ENCODE measurements at regions not wholly inside any gene's neighbourhood (a gene's known extent, or its start where the extent isn't known, plus 50 kb on each side); places are given as distances from the start of the nearest gene placed in this dataset.

- Histone ChIP-seq H3K4me3 (ENCODE audit: low read depth, low read length) (no peak overlapping the region), H3K9me3 (ENCODE audit: control insufficient read depth, insufficient read depth, low read depth, low read length) (no peaks in the 10 kb centered on the region), H3K27ac (ENCODE audit: extremely low read depth, low read depth, low read length) (no peak overlapping the region), H3K36me3 (ENCODE audit: control insufficient read depth in 2 of 2, insufficient read depth in 1 of 2, low read length in 2 of 2) (no peaks in the 10 kb centered on the region), H3K4me1 (ENCODE audit: control insufficient read depth, insufficient read depth, low read length) (no peaks in the 10 kb centered on the region)
- ChIA-PET POLR2A (no interaction called here), CTCF (no interaction called here)
- no peak for TF ChIP-seq CTCF (tag by site-specific recombination; IDR thresholded peaks at IDR 0.05)
- TF ChIP-seq ZNF138 (tag by site-specific recombination; IDR thresholded peaks at IDR 0.05; ENCODE audit: borderline replicate concordance): no peak
- TF ChIP-seq ZNF707 (tag by site-specific recombination; IDR thresholded peaks at IDR 0.05): no peak
- no peak for TF ChIP-seq ZEB2 (tag by site-specific recombination; IDR thresholded peaks at IDR 0.05)
- TF ChIP-seq ZNF658 (tag by site-specific recombination; IDR thresholded peaks at IDR 0.05): no peak
- TF ChIP-seq SCRT1 (tag by site-specific recombination; IDR thresholded peaks at IDR 0.05; ENCODE audit: borderline replicate concordance): no peak
- TF ChIP-seq ZNF704 (tag by site-specific recombination; IDR thresholded peaks at IDR 0.05): no peak
- TF ChIP-seq ZNF169 (tag by site-specific recombination; IDR thresholded peaks at IDR 0.05): no peak
- no peak for TF ChIP-seq ZNF16 (tag by site-specific recombination; IDR thresholded peaks at IDR 0.05; ENCODE audit: low read depth)
- no peak for TF ChIP-seq ZNF23 (tag by site-specific recombination; IDR thresholded peaks at IDR 0.05; ENCODE audit: borderline replicate concordance)
- no peak for TF ChIP-seq ZNF292 (tag by site-specific recombination; IDR thresholded peaks at IDR 0.05; ENCODE audit: borderline replicate concordance, low read depth)
- TF ChIP-seq ZNF776 (tag by site-specific recombination; IDR thresholded peaks at IDR 0.05; ENCODE audit: borderline replicate concordance): no peak
- TF ChIP-seq ZNF544 (tag by site-specific recombination; IDR thresholded peaks at IDR 0.05): no peak
Observed at GRCh38 chr13:34884366-34884765, 57.7 kb upstream of the NBEA start.

GRCh38 chr13:34886121-34886875 is 55.8 kb upstream of the NBEA start:
- no peak overlapping the region for H3K4me3 ChIP-seq (ENCODE audit: low read depth, low read length)
- ChIA-PET POLR2A (no interaction called here), CTCF (no interaction called here)
- H3K4me1 ChIP-seq (ENCODE audit: control insufficient read depth, insufficient read depth, low read length): no peaks in the 10 kb centered on the region
- H3K36me3 ChIP-seq (ENCODE audit: control insufficient read depth in 2 of 2, insufficient read depth in 1 of 2, low read length in 2 of 2): no peaks in the 10 kb centered on the region
- H3K27ac ChIP-seq (ENCODE audit: extremely low read depth, low read depth, low read length): no peak overlapping the region
- TF ChIP-seq ZBTB8A (tag by site-specific recombination; IDR thresholded peaks at IDR 0.05) (no peak), KLF1 (tag by site-specific recombination; IDR thresholded peaks at IDR 0.05) (no peak), ZNF148 (tag by site-specific recombination; IDR thresholded peaks at IDR 0.05; ENCODE audit: borderline replicate concordance) (no peak), ZNF350 (tag by site-specific recombination; IDR thresholded peaks at IDR 0.05) (no peak), ZBTB20 (tag by site-specific recombination; IDR thresholded peaks at IDR 0.05) (no peak), ZNF626 (tag by site-specific recombination; IDR thresholded peaks at IDR 0.05) (no peak), ZNF214 (tag by site-specific recombination; IDR thresholded peaks at IDR 0.05; ENCODE audit: borderline replicate concordance) (no peak)
- H3K9me3 ChIP-seq (ENCODE audit: control insufficient read depth, insufficient read depth, low read depth, low read length): no peaks in the 10 kb centered on the region
